ENCODE measurements at regions not wholly inside any gene's neighbourhood (a gene's known extent, or its start where the extent isn't known, plus 50 kb on each side); places are given as distances from the start of the nearest gene placed in this dataset.
"Not testable (repeated sequence)": the region's sequence is repeated elsewhere in the genome, so short reads cannot be mapped to it uniquely, and the experiment has no call there.

- Histone ChIP-seq H3K4me1 (no peaks in the 10 kb centered on the region), H3K4me3 (no peak overlapping the region), H3K27ac (no peak overlapping the region), H3K9me3 (no peaks in the 10 kb centered on the region), H3K36me3 (no peaks in the 10 kb centered on the region), H3K27me3 (no peaks in the 10 kb centered on the region)
- intact Hi-C loops (cut with DNase I; ENCODE audit: low total_unique reads), result no loop called here
- DNase-seq, result no peak
- TF ChIP-seq POLR2A (IDR thresholded peaks at IDR 0.05) (no peak), CTCF (IDR thresholded peaks at IDR 0.05) (no peak)
These were observed 186.7 kb downstream of the UACA start for GRCh38 chr15:70576696-70577095.

- no peak for TF ChIP-seq POLR2A (IDR thresholded peaks at IDR 0.05)
- TF ChIP-seq CTCF (IDR thresholded peaks at IDR 0.05), result no peak
- Histone ChIP-seq H3K4me3 (no peak overlapping the region), H3K36me3 (no peaks in the 10 kb centered on the region), H3K27me3 (no peaks in the 10 kb centered on the region), H3K27ac (no peak overlapping the region), H3K9me3 (no peaks in the 10 kb centered on the region), H3K4me1 (no peaks in the 10 kb centered on the region)
- intact Hi-C loops (cut with DNase I; ENCODE audit: low total_unique reads), result no loop called here
- DNase-seq, result no peak
These were observed 187.1 kb downstream of the UACA start for GRCh38 chr15:70576276-70576675.

- intact Hi-C loops (cut with DNase I; ENCODE audit: low total_unique reads), result no loop called here
- Histone ChIP-seq H3K27ac (no peak overlapping the region), H3K27me3 (no peaks in the 10 kb centered on the region), H3K36me3 (no peaks in the 10 kb centered on the region), H3K4me1 (no peaks in the 10 kb centered on the region), H3K9me3 (no peaks in the 10 kb centered on the region), H3K4me3 (no peak overlapping the region)
- no peak for DNase-seq
- TF ChIP-seq CTCF (IDR thresholded peaks at IDR 0.05), result no peak
- no peak for TF ChIP-seq POLR2A (IDR thresholded peaks at IDR 0.05)
These were observed 187.8 kb downstream of the UACA start for GRCh38 chr15:70575231-70576226.

GRCh38 chr15:70574325-70574724, 189.0 kb downstream of the UACA start:
- H3K27ac ChIP-seq; H3K4me1 ChIP-seq; H3K27me3 ChIP-seq; DNase-seq; intact Hi-C loops (cut with DNase I; ENCODE audit: low total_unique reads); H3K36me3 ChIP-seq; H3K4me3 ChIP-seq; H3K9me3 ChIP-seq: not testable (repeated sequence)

GRCh38 chr15:70573121-70573850, 190.1 kb downstream of the UACA start:
- TF ChIP-seq POLR2A (IDR thresholded peaks at IDR 0.05), result no peak
- no peak for TF ChIP-seq CTCF (IDR thresholded peaks at IDR 0.05)
- H3K9me3 ChIP-seq, result no peaks in the 10 kb centered on the region
- no peak overlapping the region for H3K4me3 ChIP-seq
- no peaks in the 10 kb centered on the region for H3K27me3 ChIP-seq
- no peak for DNase-seq
- intact Hi-C loops (cut with DNase I; ENCODE audit: low total_unique reads), result no loop called here
- no peaks in the 10 kb centered on the region for H3K4me1 ChIP-seq
- H3K27ac ChIP-seq, result no peak overlapping the region
- no peaks in the 10 kb centered on the region for H3K36me3 ChIP-seq
